ENCODE measurements at regions not wholly inside any gene's neighbourhood (a gene's known extent, or its start where the extent isn't known, plus 50 kb on each side); places are given as distances from the start of the nearest gene placed in this dataset.

- Histone ChIP-seq H3K27me3 (replicated peaks in 1 of 4; ENCODE audit: control insufficient read depth in 3 of 4, extremely low read depth in 1 of 4, insufficient read depth in 3 of 4, low read length in 3 of 4) (no peaks in the 10 kb centered on the region), H3K18ac (ENCODE audit: extremely low read depth, low read length) (no peak overlapping the region), H4K20me1 (replicated peaks in 1 of 2; ENCODE audit: control insufficient read depth in 1 of 2, insufficient read depth in 2 of 2, low read length in 2 of 2) (no peaks in the 10 kb centered on the region), H3K23me2 (ENCODE audit: low read depth, low read length) (no peaks in the 10 kb centered on the region), H2AK5ac (ENCODE audit: low read depth, low read length) (no peak overlapping the region), H3K36me3 (ENCODE audit: control insufficient read depth in 2 of 4, insufficient read depth in 4 of 4, low read length in 3 of 4) (no peaks in the 10 kb centered on the region), H4K91ac (replicated peaks; ENCODE audit: insufficient read length, low read length) (no peak overlapping the region), H3K79me2 (ENCODE audit: control insufficient read depth in 1 of 2, insufficient read depth in 2 of 2, low read length in 2 of 2) (no peaks in the 10 kb centered on the region), H3K23ac (ENCODE audit: insufficient read length) (no peak overlapping the region), H2AFZ (ENCODE audit: low read length) (no peak overlapping the region), H3K9me3 (ENCODE audit: insufficient read depth in 2 of 2, low read depth in 1 of 2, low read length in 1 of 2) (peaks cover 0 to 5% of the 10 kb centered on the region in 2 experiments; a peak in 2 of 4 replicates), H3K4me3 (ENCODE audit: extremely low read depth in 1 of 4, insufficient read depth in 2 of 4, low read depth in 3 of 4, low read length in 4 of 4) (no peak overlapping the region), H3K27ac (ENCODE audit: low read depth, low read length) (no peak overlapping the region), H3K14ac (ENCODE audit: insufficient read length) (no peak overlapping the region), H4K8ac (ENCODE audit: extremely low read depth, insufficient read depth, low read length) (no peak overlapping the region), H3K56ac (replicated peaks; ENCODE audit: insufficient read length, low read depth, low read length) (no peak overlapping the region), H3K4me2 (ENCODE audit: insufficient read depth in 1 of 2, low read depth in 2 of 2, low read length in 2 of 2) (no peak overlapping the region), H3K4ac (replicated peaks; ENCODE audit: insufficient read length, low read depth, low read length) (no peak overlapping the region), H4K5ac (ENCODE audit: insufficient read length, low read depth, low read length) (no peak overlapping the region), H2BK20ac (ENCODE audit: low read length) (no peak overlapping the region), H2BK120ac (replicated peaks; ENCODE audit: low read depth, low read length) (no peak overlapping the region), H3K4me1 (replicated peaks in 1 of 4; ENCODE audit: control insufficient read depth in 3 of 4, insufficient read depth in 4 of 4, low read length in 3 of 4) (no peaks in the 10 kb centered on the region), H3K79me1 (ENCODE audit: low read depth, low read length) (no peaks in the 10 kb centered on the region), H3K9ac (replicated peaks in 1 of 4; ENCODE audit: extremely low read depth in 1 of 4, low read depth in 3 of 4, low read length in 3 of 4) (no peak overlapping the region), H2BK12ac (ENCODE audit: low read depth, low read length) (no peak overlapping the region), H2BK5ac (ENCODE audit: low read depth, low read length) (no peak overlapping the region), H2BK15ac (ENCODE audit: low read length) (no peak overlapping the region)
- ChIA-PET POLR2A (ENCODE audit: partially characterized antibody) (no interaction called here), CTCF (ENCODE audit: partially characterized antibody) (interaction anchor here (0.7 to 1.6 kb wide), 5 partner anchors 10 to 607 kb away, joined by 3 to 7 read pairs (median 3); no protein-coding TSS in a partner anchor)
- FAIRE-seq (no peak), DNase-seq (ENCODE audit: low read depth in 1 of 2, low spot score in 2 of 2) (no peak)
- WGBS, 2 experiments (ENCODE audit: extremely low coverage in 1 of 2, insufficient coverage in 1 of 2, insufficient read length in 1 of 2, insufficient replicate concordance in 2 of 2, low coverage in 1 of 2, low lambda C conversion rate in 2 of 2, missing lambda C conversion rate in 1 of 2) = 47% methylated on average over 6 of the region's 6 CpGs; no CpG with 5 or more reads in 1 of the 2 experiments
Measured at GRCh38 chr5:18314192-18314778, 680.0 kb downstream of the TAF11L14 start.

Measured in H1 (cell line).